ENCODE measurements at regions not wholly inside any gene's neighbourhood (a gene's known extent, or its start where the extent isn't known, plus 50 kb on each side); places are given as distances from the start of the nearest gene placed in this dataset.

- TF ChIP-seq CTCF (IDR thresholded peaks at IDR 0.05; ENCODE audit: low read length, missing control alignments): no peak
- no peak for DNase-seq (ENCODE audit: low read depth)
- H3K4me3 ChIP-seq (replicated peaks; ENCODE audit: low read depth, low read length): no peak overlapping the region
Measured at GRCh38 chr2:15725782-15726112, 134.1 kb downstream of the DDX1 start.

GRCh38 chr2:15726321-15727057 is 134.8 kb downstream of the DDX1 start:
- DNase-seq (ENCODE audit: low read depth): no peak
- no peak for TF ChIP-seq CTCF (IDR thresholded peaks at IDR 0.05; ENCODE audit: low read length, missing control alignments)
- no peak overlapping the region for H3K4me3 ChIP-seq (replicated peaks; ENCODE audit: low read depth, low read length)

- H3K4me3 ChIP-seq (replicated peaks; ENCODE audit: low read depth, low read length): no peak overlapping the region
- no peak for DNase-seq (ENCODE audit: low read depth)
- no peak for TF ChIP-seq CTCF (IDR thresholded peaks at IDR 0.05; ENCODE audit: low read length, missing control alignments)
Measured at GRCh38 chr2:15727396-15728244, 136.0 kb downstream of the DDX1 start.

DNA sequence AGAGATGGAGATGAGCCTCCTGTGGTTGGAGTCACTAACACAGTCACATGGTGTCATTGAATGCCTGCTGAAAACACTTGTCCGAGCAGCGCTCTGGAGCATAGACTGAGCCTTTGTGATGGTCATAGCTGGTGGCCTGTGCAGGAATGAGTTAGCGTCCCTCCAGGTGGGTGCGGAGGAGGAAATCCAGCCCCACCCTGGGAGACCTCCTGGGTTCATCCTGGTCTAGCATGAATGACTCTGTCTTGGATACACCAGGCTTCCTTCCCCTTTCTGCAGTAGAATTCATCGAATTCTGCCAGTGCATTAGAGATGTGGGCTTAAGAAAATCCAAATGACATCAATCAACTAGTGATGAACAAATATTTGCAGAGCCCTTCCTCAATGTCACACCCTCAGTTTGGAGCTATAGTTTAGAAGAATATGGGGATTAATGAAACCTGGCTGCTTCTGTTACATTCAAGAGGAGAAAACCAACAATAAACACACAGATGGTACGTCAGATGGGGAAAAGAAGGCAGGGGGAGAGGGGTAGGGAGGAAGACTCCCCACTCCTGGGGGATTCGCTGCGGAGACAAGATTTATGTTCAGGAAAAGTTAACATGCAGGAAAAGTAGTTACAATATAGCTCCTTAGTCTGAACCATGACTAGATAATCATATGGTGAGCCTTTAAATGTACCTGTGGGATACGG is 136.7 kb downstream of the DDX1 start:
- no peak overlapping the region for H3K4me3 ChIP-seq (replicated peaks; ENCODE audit: low read depth, low read length)
- TF ChIP-seq CTCF (IDR thresholded peaks at IDR 0.05; ENCODE audit: low read length, missing control alignments): no peak
- no peak for DNase-seq (ENCODE audit: low read depth)

GRCh38 chr2:15729001-15729400 is 137.3 kb downstream of the DDX1 start:
- no peak for DNase-seq (ENCODE audit: low read depth)
- no peak for TF ChIP-seq CTCF (IDR thresholded peaks at IDR 0.05; ENCODE audit: low read length, missing control alignments)
- no peak overlapping the region for H3K4me3 ChIP-seq (replicated peaks; ENCODE audit: low read depth, low read length)

DNA sequence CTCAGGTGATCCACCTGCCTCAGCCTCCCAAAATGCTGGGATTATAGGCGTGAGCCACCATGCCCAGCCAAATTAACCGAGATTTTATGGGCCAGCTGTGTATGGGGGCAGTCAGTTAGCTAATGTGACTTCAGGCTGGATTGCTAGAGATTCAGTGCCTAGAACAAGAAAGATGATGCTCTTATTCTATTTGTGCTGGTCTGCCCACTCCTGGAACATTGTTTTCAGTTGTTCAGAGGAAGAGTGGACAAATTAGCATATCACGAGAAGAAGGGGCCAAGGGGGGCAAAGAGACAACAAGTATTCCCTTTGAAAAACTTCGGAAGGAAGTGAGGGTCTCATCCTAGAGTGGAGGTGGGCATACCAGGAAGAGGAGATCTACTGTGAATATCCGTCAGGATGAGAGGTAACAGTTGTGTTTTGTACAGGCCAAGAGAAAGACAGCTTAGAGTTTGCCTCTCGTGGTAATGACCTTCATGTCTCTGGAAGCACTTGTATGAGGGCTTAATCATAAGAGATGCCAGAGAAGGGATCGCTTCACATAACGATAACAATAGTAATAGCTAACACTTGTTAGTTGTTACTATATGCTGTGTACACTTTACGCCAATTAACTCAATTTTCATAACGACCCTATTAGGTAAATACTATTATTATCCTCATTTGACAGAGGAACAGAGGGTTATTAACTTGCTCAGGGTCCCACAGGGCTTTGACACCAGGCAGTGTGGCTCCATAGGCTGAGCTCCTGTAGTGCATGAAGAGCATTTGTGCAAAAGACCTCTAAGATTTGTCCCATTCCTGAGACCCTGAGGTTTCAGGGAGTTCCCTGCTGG is 138.3 kb downstream of the DDX1 start:
- DNase-seq (ENCODE audit: low read depth): no peak
- H3K4me3 ChIP-seq (replicated peaks; ENCODE audit: low read depth, low read length): no peak overlapping the region
- no peak for TF ChIP-seq CTCF (IDR thresholded peaks at IDR 0.05; ENCODE audit: low read length, missing control alignments)
